ENCODE measurements at regions not wholly inside any gene's neighbourhood (a gene's known extent, or its start where the extent isn't known, plus 50 kb on each side); places are given as distances from the start of the nearest gene placed in this dataset.

GRCh38 chr2:6103372-6103771 lies 411.2 kb downstream of the SOX11 start:
- no peak overlapping the region for H3K4me3 ChIP-seq (ENCODE audit: control extremely low read depth in 1 of 5, extremely low read depth in 1 of 5, insufficient read depth in 1 of 5, low read depth in 2 of 5, low read length in 4 of 5)
- Mint-ChIP-seq H3K27me3 (no peaks in the 10 kb centered on the region), H3K4me3 (no peak overlapping the region), H3K9me3 (ENCODE audit: insufficient read depth) (no peaks in the 10 kb centered on the region), H3K4me1 (peaks cover 8% of the 10 kb centered on the region), H3K27ac (no peak overlapping the region)
- no peak for TF ChIP-seq EZH2 (IDR thresholded peaks at IDR 0.05; ENCODE audit: borderline replicate concordance, insufficient read depth, low read depth, low read length, poor library complexity, severe bottlenecking)
- no peak for TF ChIP-seq CTCF (IDR thresholded peaks at IDR 0.05)
- CTCF ChIA-PET: no interaction called here
- H3K4me2 ChIP-seq (replicated peaks; ENCODE audit: low read depth, low read length, poor library complexity, severe bottlenecking): no peak overlapping the region
- POLR2A ChIA-PET: no interaction called here
- peaks cover 0 to 4% (median 0%) of the 10 kb centered on the region in 3 donors for H3K9me3 ChIP-seq (ENCODE audit: control extremely low read depth in 1 of 3, control insufficient read depth in 2 of 3, insufficient read depth in 1 of 3, low read length in 2 of 3)
- H4K20me1 ChIP-seq (ENCODE audit: control insufficient read depth, insufficient read depth, low read length, poor library complexity, severe bottlenecking): no peaks in the 10 kb centered on the region
- H3K9ac ChIP-seq (ENCODE audit: low read length): no peak overlapping the region
- WGBS (ENCODE audit: insufficient coverage): no CpG with 5 or more reads among the region's 3 CpGs
- no peaks in the 10 kb centered on the region for H3K4me1 ChIP-seq (ENCODE audit: control insufficient read depth in 2 of 2, insufficient read depth in 2 of 2, low read length in 2 of 2)
- no peak overlapping the region for H3K27ac ChIP-seq (ENCODE audit: low read length in 2 of 2)
- H3K27me3 ChIP-seq (replicated peaks in 1 of 4; ENCODE audit: control extremely low read depth in 1 of 4, control insufficient read depth in 3 of 4, insufficient read depth in 4 of 4, low read length in 3 of 4): no peaks in the 10 kb centered on the region
- no peak overlapping the region for H2AFZ ChIP-seq (ENCODE audit: insufficient read depth, low read depth, low read length, poor library complexity, severe bottlenecking)
- DNase-seq: no peak
- H3K36me3 ChIP-seq (replicated peaks in 1 of 2; ENCODE audit: control extremely low read depth in 1 of 2, control insufficient read depth in 1 of 2, extremely low read depth in 1 of 2, insufficient read depth in 2 of 2, low read length in 1 of 2): no peaks in the 10 kb centered on the region
- ATAC-seq (ENCODE audit: low read depth): no peak
- H3K79me2 ChIP-seq (ENCODE audit: control insufficient read depth, insufficient read depth, low read length): no peaks in the 10 kb centered on the region
- intact Hi-C loops (cut with micrococcal nuclease): no loop called here

- ChIA-PET POLR2A (no interaction called here), CTCF (no interaction called here)
- ATAC-seq (ENCODE audit: low read depth): no peak
- Histone ChIP-seq H3K36me3 (replicated peaks in 1 of 2; ENCODE audit: control extremely low read depth in 1 of 2, control insufficient read depth in 1 of 2, extremely low read depth in 1 of 2, insufficient read depth in 2 of 2, low read length in 1 of 2) (no peaks in the 10 kb centered on the region), H3K9me3 (ENCODE audit: control extremely low read depth in 1 of 3, control insufficient read depth in 2 of 3, insufficient read depth in 1 of 3, low read length in 2 of 3) (peaks cover 0 to 4% (median 0%) of the 10 kb centered on the region in 3 donors), H3K9ac (ENCODE audit: low read length) (no peak overlapping the region), H3K4me1 (ENCODE audit: control insufficient read depth in 2 of 2, insufficient read depth in 2 of 2, low read length in 2 of 2) (no peaks in the 10 kb centered on the region), H4K20me1 (ENCODE audit: control insufficient read depth, insufficient read depth, low read length, poor library complexity, severe bottlenecking) (no peaks in the 10 kb centered on the region), H2AFZ (ENCODE audit: insufficient read depth, low read depth, low read length, poor library complexity, severe bottlenecking) (no peak overlapping the region), H3K27me3 (replicated peaks in 1 of 4; ENCODE audit: control extremely low read depth in 1 of 4, control insufficient read depth in 3 of 4, insufficient read depth in 4 of 4, low read length in 3 of 4) (no peaks in the 10 kb centered on the region), H3K4me3 (ENCODE audit: control extremely low read depth in 1 of 5, extremely low read depth in 1 of 5, insufficient read depth in 1 of 5, low read depth in 2 of 5, low read length in 4 of 5) (no peak overlapping the region), H3K79me2 (ENCODE audit: control insufficient read depth, insufficient read depth, low read length) (no peaks in the 10 kb centered on the region), H3K27ac (ENCODE audit: low read length in 2 of 2) (no peak overlapping the region), H3K4me2 (replicated peaks; ENCODE audit: low read depth, low read length, poor library complexity, severe bottlenecking) (no peak overlapping the region)
- Mint-ChIP-seq H3K27me3 (no peaks in the 10 kb centered on the region), H3K9me3 (ENCODE audit: insufficient read depth) (no peaks in the 10 kb centered on the region), H3K4me3 (no peak overlapping the region), H3K27ac (no peak overlapping the region), H3K4me1 (peaks cover 8% of the 10 kb centered on the region)
- WGBS (ENCODE audit: insufficient coverage): 96% methylated on average over 2 of the region's 3 CpGs
- intact Hi-C loops (cut with micrococcal nuclease): no loop called here
- DNase-seq: no peak
- no peak for TF ChIP-seq CTCF (IDR thresholded peaks at IDR 0.05)
- no peak for TF ChIP-seq EZH2 (IDR thresholded peaks at IDR 0.05; ENCODE audit: borderline replicate concordance, insufficient read depth, low read depth, low read length, poor library complexity, severe bottlenecking)
These were observed 411.8 kb downstream of the SOX11 start for GRCh38 chr2:6103949-6104348.

All from B cell (primary cell).